ENCODE measurements at regions not wholly inside any gene's neighbourhood (a gene's known extent, or its start where the extent isn't known, plus 50 kb on each side); places are given as distances from the start of the nearest gene placed in this dataset.
"Not testable (repeated sequence)": the region's sequence is repeated elsewhere in the genome, so short reads cannot be mapped to it uniquely, and the experiment has no call there.

- no peak for DNase-seq (ENCODE audit: low spot score)
- no peak overlapping the region for H3K27ac ChIP-seq
- CTCF ChIA-PET: no interaction called here
- no peak for TF ChIP-seq CTCF (conservative IDR thresholded peaks at IDR 0.05; ENCODE audit: low read depth)
- POLR2A ChIA-PET (ENCODE audit: low non-redundant PET): no interaction called here
Observed at GRCh38 chr11:87528752-87529151, 491.0 kb downstream of the TMEM135 start.

- no peak for DNase-seq (ENCODE audit: low spot score)
- ChIA-PET POLR2A (ENCODE audit: low non-redundant PET) (no interaction called here), CTCF (interaction anchor here (0.6 kb wide), 1 partner anchor 104 kb away, joined by 5 read pairs; no protein-coding TSS in a partner anchor)
- TF ChIP-seq CTCF (conservative IDR thresholded peaks at IDR 0.05; ENCODE audit: low read depth): no peak
- H3K27ac ChIP-seq: no peak overlapping the region
Observed at GRCh38 chr11:87523276-87523675, 485.5 kb downstream of the TMEM135 start.

- no peak for DNase-seq (ENCODE audit: low spot score)
- POLR2A ChIA-PET (ENCODE audit: low non-redundant PET): no interaction called here
- CTCF ChIA-PET: no interaction called here
- no peak overlapping the region for H3K27ac ChIP-seq
- no peak for TF ChIP-seq CTCF (conservative IDR thresholded peaks at IDR 0.05; ENCODE audit: low read depth)
Observed at GRCh38 chr11:87518266-87518665, 480.5 kb downstream of the TMEM135 start.

GRCh38 chr11:87517351-87517750 lies 479.6 kb downstream of the TMEM135 start:
- DNase-seq (ENCODE audit: low spot score): no peak
- TF ChIP-seq CTCF (conservative IDR thresholded peaks at IDR 0.05; ENCODE audit: low read depth): no peak
- POLR2A ChIA-PET (ENCODE audit: low non-redundant PET): no interaction called here
- H3K27ac ChIP-seq: no peak overlapping the region
- CTCF ChIA-PET: interaction anchor here (0.8 kb wide), 1 partner anchor 111 kb away, joined by 3 read pairs; no protein-coding TSS in a partner anchor

GRCh38 chr11:87507722-87508121 lies 470.0 kb downstream of the TMEM135 start:
- CTCF ChIA-PET; POLR2A ChIA-PET (ENCODE audit: low non-redundant PET); DNase-seq (ENCODE audit: low spot score); H3K27ac ChIP-seq: not testable (repeated sequence)

- POLR2A ChIA-PET (ENCODE audit: low non-redundant PET); H3K27ac ChIP-seq; DNase-seq (ENCODE audit: low spot score): not testable (repeated sequence)
- CTCF ChIA-PET: interaction anchor here (0.7 kb wide), 1 partner anchor 96 kb away, joined by 3 read pairs; no protein-coding TSS in a partner anchor
Observed at GRCh38 chr11:87506946-87507345, 469.2 kb downstream of the TMEM135 start.

GRCh38 chr11:87501388-87501787 lies 463.7 kb downstream of the TMEM135 start:
- DNase-seq (ENCODE audit: low spot score): no peak
- ChIA-PET POLR2A (ENCODE audit: low non-redundant PET) (no interaction called here), CTCF (no interaction called here)
- no peak for TF ChIP-seq CTCF (conservative IDR thresholded peaks at IDR 0.05; ENCODE audit: low read depth)
- no peak overlapping the region for H3K27ac ChIP-seq

- DNase-seq (ENCODE audit: low spot score); POLR2A ChIA-PET (ENCODE audit: low non-redundant PET); H3K27ac ChIP-seq: not testable (repeated sequence)
- CTCF ChIA-PET: interaction anchor here (0.6 kb wide), 1 partner anchor 383 kb away, joined by 3 read pairs; no protein-coding TSS in a partner anchor
Observed at GRCh38 chr11:87494936-87495335, 457.2 kb downstream of the TMEM135 start.

- H3K27ac ChIP-seq; CTCF ChIA-PET; DNase-seq (ENCODE audit: low spot score); POLR2A ChIA-PET (ENCODE audit: low non-redundant PET): not testable (repeated sequence)
Observed at GRCh38 chr11:87494026-87494425, 456.3 kb downstream of the TMEM135 start.

Data from RWPE1 (cell line).